GM21526 (cell line): ENCODE measurements at regions not wholly inside any gene's neighbourhood (a gene's known extent, or its start where the extent isn't known, plus 50 kb on each side); places are given as distances from the start of the nearest gene placed in this dataset.
"Not testable (repeated sequence)": the region's sequence is repeated elsewhere in the genome, so short reads cannot be mapped to it uniquely, and the experiment has no call there.

Experiments used
- ATAC-seq: cut with Tn5 transposase; IDR thresholded peaks from one replicate; pipeline ENCODE4 v1.9.1; 2021; ENCODE audit warnings: moderate library complexity; ENCODE audit not compliant: unreplicated experiment, low FRiP score

GRCh38 chr12:13526185-13526921 lies 329.8 kb downstream of the EMP1 start:
- ATAC-seq = not testable (repeated sequence)

GRCh38 chr12:13523536-13524307 lies 327.2 kb downstream of the EMP1 start:
- no peak for ATAC-seq

GRCh38 chr12:13518034-13518433 lies 321.5 kb downstream of the EMP1 start:
- not testable (repeated sequence) for ATAC-seq

GRCh38 chr12:13509740-13510139 lies 313.2 kb downstream of the EMP1 start:
- no peak for ATAC-seq

GRCh38 chr12:13505636-13506035 lies 309.1 kb downstream of the EMP1 start:
- ATAC-seq = no peak

- no peak for ATAC-seq
These were observed 308.7 kb downstream of the EMP1 start for GRCh38 chr12:13505224-13505623.

GRCh38 chr12:13504736-13505135 lies 308.2 kb downstream of the EMP1 start:
- no peak for ATAC-seq

- ATAC-seq = no peak
These were observed 307.5 kb downstream of the EMP1 start for GRCh38 chr12:13504074-13504473.

GRCh38 chr12:13503094-13503835 lies 306.7 kb downstream of the EMP1 start:
- ATAC-seq = no peak

GRCh38 chr12:13499008-13499407 lies 302.5 kb downstream of the EMP1 start:
- no peak for ATAC-seq

- ATAC-seq = no peak
These were observed 299.6 kb downstream of the EMP1 start for GRCh38 chr12:13496111-13496510.

- no peak for ATAC-seq
These were observed 292.7 kb downstream of the EMP1 start for GRCh38 chr12:13489246-13489645.

- no peak for ATAC-seq
These were observed 290.8 kb downstream of the EMP1 start for GRCh38 chr12:13487326-13487725.

GRCh38 chr12:13486794-13487193 lies 290.3 kb downstream of the EMP1 start:
- no peak for ATAC-seq

- no peak for ATAC-seq
These were observed 282.2 kb downstream of the EMP1 start for GRCh38 chr12:13478650-13479181.

GRCh38 chr12:13474381-13474780 lies 277.9 kb downstream of the EMP1 start:
- no peak for ATAC-seq

- peak; percentile 98 for ATAC-seq
These were observed 276.2 kb downstream of the EMP1 start for GRCh38 chr12:13472690-13473089.

- ATAC-seq = no peak
These were observed 274.9 kb downstream of the EMP1 start for GRCh38 chr12:13471471-13471870.

- ATAC-seq = no peak
These were observed 269.1 kb downstream of the EMP1 start for GRCh38 chr12:13465635-13466034.

GRCh38 chr12:13463189-13463588 lies 266.7 kb downstream of the EMP1 start:
- no peak for ATAC-seq

- ATAC-seq = no peak
These were observed 265.9 kb downstream of the EMP1 start for GRCh38 chr12:13462450-13462849.
